ENCODE measurements at regions not wholly inside any gene's neighbourhood (a gene's known extent, or its start where the extent isn't known, plus 50 kb on each side); places are given as distances from the start of the nearest gene placed in this dataset.
A peak's percentile ranks its signal among the peaks of the same experiment; 100 is the strongest.

- intact Hi-C loops (cut with DNase I) = no loop called here
Measured at GRCh38 chr17:79680318-79680695, 50.4 kb upstream of the ENPP7 start.

GRCh38 chr17:79679631-79680317 lies 51.0 kb upstream of the ENPP7 start:
- ATAC-seq = no peak
- no peak for DNase-seq (ENCODE audit: low spot score)
- intact Hi-C loops (cut with DNase I) = no loop called here

More at GRCh38 chr17:79680318-79680695, 50.4 kb upstream of the ENPP7 start:
- no peak for DNase-seq (ENCODE audit: low spot score)
- ATAC-seq = no peak

DNA sequence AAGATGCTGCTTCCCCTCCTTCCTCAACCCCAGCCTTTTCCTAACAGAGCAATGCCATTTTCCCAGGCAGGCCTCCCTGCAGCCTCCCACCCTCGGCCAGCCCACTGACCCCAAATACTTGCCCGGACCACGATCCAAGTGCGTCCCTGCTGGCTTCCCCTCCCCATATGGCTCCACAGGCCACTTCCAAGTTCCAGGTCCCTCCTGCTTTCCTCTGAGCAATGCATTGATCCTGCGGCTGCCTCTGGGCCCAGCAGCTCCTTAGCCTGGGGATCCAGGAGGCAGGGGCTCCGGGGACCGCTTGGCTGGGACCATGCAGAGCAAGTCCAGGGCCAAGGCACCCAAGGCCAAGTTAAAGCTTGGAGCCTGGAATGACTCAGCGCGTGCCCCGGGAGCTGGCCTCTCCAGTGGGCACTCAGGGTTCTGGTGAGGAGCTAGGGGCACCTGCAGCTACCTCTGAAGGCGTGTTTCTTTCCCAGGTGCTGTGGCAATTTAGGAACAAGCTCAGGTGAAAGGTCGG lies 51.9 kb upstream of the ENPP7 start:
- DNase-seq (ENCODE audit: low spot score) (no peak), ATAC-seq (no peak)
- intact Hi-C loops (cut with DNase I) = no loop called here

GRCh38 chr17:79678091-79678735 lies 52.5 kb upstream of the ENPP7 start:
- intact Hi-C loops (cut with DNase I) = no loop called here
- ATAC-seq (no peak), DNase-seq (ENCODE audit: low spot score) (no peak)

GRCh38 chr17:79677646-79678045 lies 53.1 kb upstream of the ENPP7 start:
- no peak for ATAC-seq

GRCh38 chr17:79676796-79677195 lies 53.9 kb upstream of the ENPP7 start:
- intact Hi-C loops (cut with DNase I) = no loop called here
- no peak for DNase-seq (ENCODE audit: low spot score)
- no peak for ATAC-seq

More at GRCh38 chr17:79677646-79678045, 53.1 kb upstream of the ENPP7 start:
- DNase-seq (ENCODE audit: low spot score) = no peak
- intact Hi-C loops (cut with DNase I) = no loop called here

- intact Hi-C loops (cut with DNase I) = no loop called here
- ATAC-seq = no peak
- no peak for DNase-seq (ENCODE audit: low spot score)
Measured at GRCh38 chr17:79675413-79675725, 55.4 kb upstream of the ENPP7 start.

GRCh38 chr17:79674506-79675412 lies 56.0 kb upstream of the ENPP7 start:
- ATAC-seq = no peak
- intact Hi-C loops (cut with DNase I) = no loop called here
- no peak for DNase-seq (ENCODE audit: low spot score)

DNA sequence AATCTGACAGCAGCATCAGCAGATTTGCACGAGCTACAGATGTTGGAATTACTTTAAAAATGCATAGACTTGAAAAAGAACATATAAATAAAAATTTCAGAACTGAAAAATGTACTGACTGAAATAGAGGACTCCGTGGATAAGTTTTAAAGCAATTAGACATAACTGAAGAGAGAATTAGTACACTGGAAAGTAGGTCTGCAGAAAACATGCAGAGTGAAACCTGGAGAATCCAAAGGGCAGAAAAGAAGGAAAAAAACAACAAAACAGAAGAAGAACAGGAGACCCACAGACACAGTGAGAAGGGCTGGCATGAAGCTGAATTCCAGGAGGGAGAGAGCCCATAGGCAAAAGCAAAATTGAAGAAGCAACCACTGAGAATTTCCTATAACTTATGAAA lies 57.2 kb upstream of the ENPP7 start:
- DNase-seq (ENCODE audit: low spot score) (no peak), ATAC-seq (no peak)
- intact Hi-C loops (cut with DNase I) = no loop called here

DNA sequence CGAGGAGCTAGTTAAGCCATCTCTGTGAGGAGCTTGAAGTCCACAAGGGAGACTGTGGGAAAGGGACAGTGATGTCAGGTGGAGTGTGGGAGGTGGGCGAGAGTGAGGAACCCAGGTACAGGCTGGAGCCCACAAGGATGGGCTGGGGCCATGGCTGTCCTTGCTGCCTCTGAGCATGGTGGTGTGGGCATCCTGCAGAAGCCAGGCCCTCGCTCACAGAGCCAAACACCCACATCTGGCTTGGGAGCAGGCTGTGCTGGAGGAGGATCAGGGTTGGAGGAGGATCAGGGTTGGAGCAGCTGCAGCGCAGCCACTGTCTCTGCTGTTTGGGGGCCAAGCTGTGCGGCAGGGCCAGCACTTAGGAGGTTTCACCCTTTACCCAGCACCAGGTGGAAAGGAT lies 58.2 kb upstream of the ENPP7 start:
- intact Hi-C loops (cut with DNase I) = no loop called here
- no peak for ATAC-seq
- DNase-seq (ENCODE audit: low spot score) = no peak

- intact Hi-C loops (cut with DNase I) = no loop called here
- ATAC-seq (no peak), DNase-seq (ENCODE audit: low spot score) (no peak)
Measured at GRCh38 chr17:79671085-79671694, 59.6 kb upstream of the ENPP7 start.

GRCh38 chr17:79670537-79671084 lies 59.8 kb upstream of the RBFOX3 start:
- no peak for ATAC-seq
- DNase-seq (ENCODE audit: low spot score) = no peak

GRCh38 chr17:79669861-79670260 lies 59.0 kb upstream of the RBFOX3 start:
- no peak for DNase-seq (ENCODE audit: low spot score)
- intact Hi-C loops (cut with DNase I) = no loop called here
- ATAC-seq = no peak

More at GRCh38 chr17:79670537-79671084, 59.8 kb upstream of the RBFOX3 start:
- intact Hi-C loops (cut with DNase I) = no loop called here

- DNase-seq (ENCODE audit: low spot score) = no peak
- no peak for ATAC-seq
- intact Hi-C loops (cut with DNase I) = no loop called here
Measured at GRCh38 chr17:79668344-79669250, 57.7 kb upstream of the RBFOX3 start.

DNA sequence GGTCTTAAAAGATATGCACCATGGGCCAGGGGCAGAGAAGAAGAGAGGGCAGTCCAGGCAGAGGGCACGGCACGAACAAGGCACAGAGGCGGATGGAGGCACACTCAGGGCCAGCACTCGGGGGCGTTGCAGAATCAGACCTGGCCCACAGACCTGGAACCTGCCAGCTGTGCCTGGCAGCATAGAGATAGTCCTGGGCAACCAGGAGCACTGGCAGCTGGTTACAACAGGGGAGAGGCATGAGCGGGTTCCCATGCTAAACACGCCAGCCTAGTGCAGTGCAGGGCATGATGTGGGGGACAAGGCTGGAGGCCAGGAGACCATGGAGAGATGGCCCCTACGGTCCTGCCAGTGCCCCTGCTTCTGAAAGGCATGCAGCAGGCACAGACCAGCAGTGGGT lies 56.9 kb upstream of the RBFOX3 start:
- intact Hi-C loops (cut with DNase I) = no loop called here
- DNase-seq (ENCODE audit: low spot score) = peak; percentile 18
- ATAC-seq = no peak

GRCh38 chr17:79667121-79667715 lies 56.4 kb upstream of the RBFOX3 start:
- intact Hi-C loops (cut with DNase I) = no loop called here
- peak; percentile 27 for DNase-seq (ENCODE audit: low spot score)

DNA sequence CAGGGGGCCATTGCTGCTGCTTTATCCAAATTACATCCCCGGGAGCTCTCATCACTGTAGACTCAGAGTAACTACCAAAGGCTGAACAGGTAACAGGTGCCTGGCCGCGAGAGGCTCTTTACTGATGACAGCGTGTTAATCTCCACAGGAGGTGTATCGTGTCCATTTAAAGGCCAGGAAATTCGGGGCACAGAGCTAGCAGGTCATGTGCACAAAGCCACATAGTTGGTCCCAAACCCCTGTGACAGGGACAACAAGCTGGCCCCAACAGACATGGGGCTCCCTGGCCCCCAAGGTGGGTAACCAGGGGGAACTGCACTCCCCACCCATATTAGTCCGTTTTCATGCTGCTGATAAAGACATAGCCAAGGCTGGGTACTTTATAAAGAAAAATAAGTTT lies 55.3 kb upstream of the RBFOX3 start:
- intact Hi-C loops (cut with DNase I) = no loop called here
- no peak for ATAC-seq
- peak; percentile 35 for DNase-seq (ENCODE audit: low spot score)

More at GRCh38 chr17:79667121-79667715, 56.4 kb upstream of the RBFOX3 start:
- ATAC-seq = no peak

Data from sciatic nerve (tissue), 2 donors.